Testis (tissue), 2 donors: ENCODE measurements at regions not wholly inside any gene's neighbourhood (a gene's known extent, or its start where the extent isn't known, plus 50 kb on each side); places are given as distances from the start of the nearest gene placed in this dataset.

Source experiments
- POLR2A ChIP-seq: fragments of 450-650 bp; IDR thresholded peaks from one replicate; pipeline ENCODE4 v1.6.1; 2017; ENCODE audit warnings: antibody characterized with exemption, mild to moderate bottlenecking, moderate library complexity
- TF ChIP-seq, protein P1 (sequence below), 3 experiments: fragments of 450-650 bp in 2 of 3; fragments of 200-600 bp in 1 of 3; sonication (generic) in 1 of 3; IDR thresholded peaks; one replicate each; pipeline ENCODE4 v1.5.1; 2016 to 2019; ENCODE audit warnings: antibody characterized with exemption in 3 of 3, mild to moderate bottlenecking in 2 of 3, moderate library complexity in 1 of 3

- TF ChIP-seq, protein P1, sequence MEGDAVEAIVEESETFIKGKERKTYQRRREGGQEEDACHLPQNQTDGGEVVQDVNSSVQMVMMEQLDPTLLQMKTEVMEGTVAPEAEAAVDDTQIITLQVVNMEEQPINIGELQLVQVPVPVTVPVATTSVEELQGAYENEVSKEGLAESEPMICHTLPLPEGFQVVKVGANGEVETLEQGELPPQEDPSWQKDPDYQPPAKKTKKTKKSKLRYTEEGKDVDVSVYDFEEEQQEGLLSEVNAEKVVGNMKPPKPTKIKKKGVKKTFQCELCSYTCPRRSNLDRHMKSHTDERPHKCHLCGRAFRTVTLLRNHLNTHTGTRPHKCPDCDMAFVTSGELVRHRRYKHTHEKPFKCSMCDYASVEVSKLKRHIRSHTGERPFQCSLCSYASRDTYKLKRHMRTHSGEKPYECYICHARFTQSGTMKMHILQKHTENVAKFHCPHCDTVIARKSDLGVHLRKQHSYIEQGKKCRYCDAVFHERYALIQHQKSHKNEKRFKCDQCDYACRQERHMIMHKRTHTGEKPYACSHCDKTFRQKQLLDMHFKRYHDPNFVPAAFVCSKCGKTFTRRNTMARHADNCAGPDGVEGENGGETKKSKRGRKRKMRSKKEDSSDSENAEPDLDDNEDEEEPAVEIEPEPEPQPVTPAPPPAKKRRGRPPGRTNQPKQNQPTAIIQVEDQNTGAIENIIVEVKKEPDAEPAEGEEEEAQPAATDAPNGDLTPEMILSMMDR (IDR thresholded peaks at IDR 0.05), result no peak
- no peak for TF ChIP-seq POLR2A
Measured at GRCh38 chr9:8255850-8256249, 456.3 kb upstream of the DMAC1 start.
